ENCODE measurements at regions not wholly inside any gene's neighbourhood (a gene's known extent, or its start where the extent isn't known, plus 50 kb on each side); places are given as distances from the start of the nearest gene placed in this dataset.
A peak's percentile ranks its signal among the peaks of the same experiment; 100 is the strongest.

GRCh38 chr10:60570896-60571295 is 181.2 kb upstream of the ANK3 start:
- Mint-ChIP-seq H3K27me3 (ENCODE audit: unreplicated experiment) (peaks cover 1% of the 10 kb centered on the region), H3K27ac (ENCODE audit: unreplicated experiment) (no peak overlapping the region), H3K36me3 (ENCODE audit: unreplicated experiment) (peaks cover 13% of the 10 kb centered on the region), H3K4me1 (ENCODE audit: low read depth, unreplicated experiment) (peaks cover 14% of the 10 kb centered on the region), H3K4me3 (ENCODE audit: unreplicated experiment) (peak overlapping the region; percentile 77), H3K9me3 (ENCODE audit: unreplicated experiment) (peaks cover 12% of the 10 kb centered on the region)
- TF ChIP-seq, protein P1, sequence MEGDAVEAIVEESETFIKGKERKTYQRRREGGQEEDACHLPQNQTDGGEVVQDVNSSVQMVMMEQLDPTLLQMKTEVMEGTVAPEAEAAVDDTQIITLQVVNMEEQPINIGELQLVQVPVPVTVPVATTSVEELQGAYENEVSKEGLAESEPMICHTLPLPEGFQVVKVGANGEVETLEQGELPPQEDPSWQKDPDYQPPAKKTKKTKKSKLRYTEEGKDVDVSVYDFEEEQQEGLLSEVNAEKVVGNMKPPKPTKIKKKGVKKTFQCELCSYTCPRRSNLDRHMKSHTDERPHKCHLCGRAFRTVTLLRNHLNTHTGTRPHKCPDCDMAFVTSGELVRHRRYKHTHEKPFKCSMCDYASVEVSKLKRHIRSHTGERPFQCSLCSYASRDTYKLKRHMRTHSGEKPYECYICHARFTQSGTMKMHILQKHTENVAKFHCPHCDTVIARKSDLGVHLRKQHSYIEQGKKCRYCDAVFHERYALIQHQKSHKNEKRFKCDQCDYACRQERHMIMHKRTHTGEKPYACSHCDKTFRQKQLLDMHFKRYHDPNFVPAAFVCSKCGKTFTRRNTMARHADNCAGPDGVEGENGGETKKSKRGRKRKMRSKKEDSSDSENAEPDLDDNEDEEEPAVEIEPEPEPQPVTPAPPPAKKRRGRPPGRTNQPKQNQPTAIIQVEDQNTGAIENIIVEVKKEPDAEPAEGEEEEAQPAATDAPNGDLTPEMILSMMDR (IDR thresholded peaks at IDR 0.05; ENCODE audit: partially characterized antibody, unreplicated experiment): no peak
- DNase-seq: no peak

DNA sequence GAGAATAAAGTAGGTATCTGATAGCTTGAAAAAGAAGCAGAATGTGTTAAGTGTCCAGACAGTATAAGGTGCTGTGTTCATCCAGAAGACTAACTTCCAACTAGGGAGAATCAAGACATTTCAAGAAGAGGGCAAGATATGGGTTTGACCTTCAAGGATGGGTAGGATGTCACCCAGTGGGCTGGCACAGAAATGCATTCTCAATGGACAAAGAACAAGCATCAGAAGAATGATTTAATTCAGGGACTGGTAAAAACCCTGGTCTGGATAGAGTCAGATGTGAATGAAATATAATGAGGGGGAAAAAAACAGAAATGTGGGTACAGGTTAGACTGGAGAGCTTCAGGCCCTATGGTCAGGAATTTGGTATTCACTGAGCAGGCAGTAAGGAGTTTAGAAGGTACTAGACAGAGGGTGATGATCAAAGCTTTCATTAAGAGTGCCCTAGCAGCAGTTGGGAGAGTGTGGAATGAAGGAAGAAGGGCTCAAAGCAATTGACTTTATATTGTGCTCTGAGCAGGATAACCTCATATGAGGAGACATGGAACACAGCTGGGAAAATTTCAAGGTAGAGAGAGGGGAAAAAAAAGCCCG is 180.7 kb upstream of the ANK3 start:
- Mint-ChIP-seq H3K27me3 (ENCODE audit: unreplicated experiment) (peaks cover 1% of the 10 kb centered on the region), H3K36me3 (ENCODE audit: unreplicated experiment) (peaks cover 13% of the 10 kb centered on the region), H3K27ac (ENCODE audit: unreplicated experiment) (peak overlapping the region; percentile 37), H3K4me3 (ENCODE audit: unreplicated experiment) (peak overlapping the region; percentile 77), H3K9me3 (ENCODE audit: unreplicated experiment) (peaks cover 12% of the 10 kb centered on the region), H3K4me1 (ENCODE audit: low read depth, unreplicated experiment) (peaks cover 14% of the 10 kb centered on the region)
- TF ChIP-seq, protein P1 (IDR thresholded peaks at IDR 0.05; ENCODE audit: partially characterized antibody, unreplicated experiment): no peak
- no peak for DNase-seq

DNA sequence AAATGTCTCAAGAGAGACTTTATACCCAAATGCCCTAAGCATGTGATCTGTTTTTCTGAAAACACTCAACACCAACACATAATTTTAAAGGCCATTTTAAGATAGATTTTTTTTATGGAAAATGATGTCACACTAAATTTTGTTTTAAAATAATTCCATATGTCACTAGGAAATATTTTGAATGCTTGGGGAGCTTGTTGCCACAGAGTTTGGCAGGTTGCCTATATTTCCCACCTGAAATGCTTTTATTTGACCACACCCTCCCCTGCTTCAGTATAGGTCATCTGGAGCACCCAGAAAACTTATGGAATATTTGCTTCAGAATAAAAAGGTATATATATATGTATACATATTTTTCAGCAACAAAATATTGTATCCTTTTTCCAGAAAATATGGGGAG is 180.0 kb upstream of the ANK3 start:
- Mint-ChIP-seq H3K27me3 (ENCODE audit: unreplicated experiment) (peaks cover 1% of the 10 kb centered on the region), H3K27ac (ENCODE audit: unreplicated experiment) (no peak overlapping the region), H3K36me3 (ENCODE audit: unreplicated experiment) (peaks cover 13% of the 10 kb centered on the region), H3K4me3 (ENCODE audit: unreplicated experiment) (no peak overlapping the region), H3K4me1 (ENCODE audit: low read depth, unreplicated experiment) (peaks cover 14% of the 10 kb centered on the region), H3K9me3 (ENCODE audit: unreplicated experiment) (peaks cover 12% of the 10 kb centered on the region)
- no peak for DNase-seq
- TF ChIP-seq, protein P1 (IDR thresholded peaks at IDR 0.05; ENCODE audit: partially characterized antibody, unreplicated experiment): no peak

DNA sequence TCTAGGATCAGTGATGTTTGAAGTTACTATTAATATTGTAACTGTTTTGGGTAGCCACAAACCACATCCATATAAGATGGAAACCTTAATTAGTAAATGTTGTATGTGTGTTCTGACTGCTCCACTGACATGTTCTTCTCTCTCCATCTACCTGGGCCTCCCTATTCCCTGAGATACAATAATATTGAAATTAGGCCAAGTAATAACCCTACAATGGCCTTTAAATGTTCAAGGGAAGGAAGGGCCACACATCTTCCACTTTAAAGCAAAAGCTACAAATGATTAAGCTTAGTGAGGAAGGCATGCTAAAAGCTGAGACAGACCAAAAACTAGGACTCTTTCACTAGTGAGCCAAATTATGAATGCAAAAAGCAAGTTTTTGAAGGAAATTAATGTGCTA is 176.4 kb upstream of the ANK3 start:
- H3K9me3 Mint-ChIP-seq (ENCODE audit: unreplicated experiment): peaks cover 10% of the 10 kb centered on the region
- H3K27ac Mint-ChIP-seq (ENCODE audit: unreplicated experiment): no peak overlapping the region
- TF ChIP-seq, protein P1 (IDR thresholded peaks at IDR 0.05; ENCODE audit: partially characterized antibody, unreplicated experiment): no peak
- no peak for DNase-seq
- peaks cover 1% of the 10 kb centered on the region for H3K27me3 Mint-ChIP-seq (ENCODE audit: unreplicated experiment)
- no peak overlapping the region for H3K4me3 Mint-ChIP-seq (ENCODE audit: unreplicated experiment)
- H3K36me3 Mint-ChIP-seq (ENCODE audit: unreplicated experiment): peaks cover 13% of the 10 kb centered on the region
- peaks cover 6% of the 10 kb centered on the region for H3K4me1 Mint-ChIP-seq (ENCODE audit: low read depth, unreplicated experiment)

- TF ChIP-seq, protein P1 (IDR thresholded peaks at IDR 0.05; ENCODE audit: partially characterized antibody, unreplicated experiment): no peak
- no peak for DNase-seq
- Mint-ChIP-seq H3K36me3 (ENCODE audit: unreplicated experiment) (peaks cover 13% of the 10 kb centered on the region), H3K4me1 (ENCODE audit: low read depth, unreplicated experiment) (peaks cover 5% of the 10 kb centered on the region), H3K27me3 (ENCODE audit: unreplicated experiment) (peaks cover 1% of the 10 kb centered on the region), H3K27ac (ENCODE audit: unreplicated experiment) (no peak overlapping the region), H3K9me3 (ENCODE audit: unreplicated experiment) (peaks cover 9% of the 10 kb centered on the region), H3K4me3 (ENCODE audit: unreplicated experiment) (no peak overlapping the region)
Observed at GRCh38 chr10:60565492-60565891, 175.8 kb upstream of the ANK3 start.
